Activated naive CD4-positive, alpha-beta T cell treated with anti-CD3 and anti-CD28 coated beads, Interleukin-2, amount 10 ng/mL, durations not matched to agents 7 days and 5 days (primary cell): ENCODE measurements at regions not wholly inside any gene's neighbourhood (a gene's known extent, or its start where the extent isn't known, plus 50 kb on each side); places are given as distances from the start of the nearest gene placed in this dataset.

Source experiments
- CTCF ChIA-PET: fragments of 350-600 bp; sonication (Branson Sonifier 250); formaldehyde crosslinking; loops from one replicate; lab custom pipeline; 2021; ENCODE audit warnings: antibody characterized with exemption; lab: Charles Lee
- DNase-seq: peaks from one replicate; pipeline ENCODE4 v3.0.0-alpha.2; 2020
- H3K27ac Mint-ChIP-seq: one replicate; pipeline ENCODE4 v1.8.0; 2021; ENCODE audit warnings: mild to moderate bottlenecking, moderate library complexity, mixed read lengths
- H3K27me3 Mint-ChIP-seq: one replicate; pipeline ENCODE4 v1.8.0; 2021; ENCODE audit warnings: mild to moderate bottlenecking, mixed read lengths
- H3K36me3 Mint-ChIP-seq: one replicate; pipeline ENCODE4 v1.8.0; 2021; ENCODE audit warnings: mixed read lengths
- H3K4me1 Mint-ChIP-seq: one replicate; pipeline ENCODE4 v1.8.0; 2021; ENCODE audit warnings: mixed read lengths
- H3K4me3 Mint-ChIP-seq: one replicate; pipeline ENCODE4 v1.8.0; 2021; ENCODE audit warnings: mild to moderate bottlenecking, moderate library complexity, mixed read lengths
- H3K9me3 Mint-ChIP-seq: one replicate; pipeline ENCODE4 v1.8.0; 2021; ENCODE audit warnings: mixed read lengths

DNA sequence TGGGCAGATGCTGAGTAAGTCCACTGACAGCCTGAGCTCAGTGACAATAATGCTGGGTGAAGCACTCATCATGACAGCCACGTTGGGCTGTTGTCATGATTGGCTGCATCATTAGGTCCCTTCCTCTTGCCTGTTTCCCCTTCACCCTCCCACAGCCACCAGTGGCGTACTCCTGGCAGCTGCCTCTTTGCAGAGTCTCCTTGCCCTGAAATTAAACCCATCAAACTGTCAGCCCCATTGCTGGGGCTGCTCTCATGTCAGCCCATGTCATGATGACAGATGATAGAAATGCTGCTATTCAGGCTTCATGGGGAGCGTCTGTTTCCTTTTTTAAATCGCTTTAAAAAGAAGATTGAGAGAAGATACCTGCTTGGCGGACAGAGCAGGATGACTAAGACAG lies 327.4 kb downstream of the AGTPBP1 start:
- H3K36me3 Mint-ChIP-seq: no peaks in the 10 kb centered on the region
- H3K4me3 Mint-ChIP-seq: no peak overlapping the region
- CTCF ChIA-PET: no interaction called here
- no peaks in the 10 kb centered on the region for H3K4me1 Mint-ChIP-seq
- DNase-seq: no peak
- no peaks in the 10 kb centered on the region for H3K9me3 Mint-ChIP-seq
- no peak overlapping the region for H3K27ac Mint-ChIP-seq
- H3K27me3 Mint-ChIP-seq: no peaks in the 10 kb centered on the region

DNA sequence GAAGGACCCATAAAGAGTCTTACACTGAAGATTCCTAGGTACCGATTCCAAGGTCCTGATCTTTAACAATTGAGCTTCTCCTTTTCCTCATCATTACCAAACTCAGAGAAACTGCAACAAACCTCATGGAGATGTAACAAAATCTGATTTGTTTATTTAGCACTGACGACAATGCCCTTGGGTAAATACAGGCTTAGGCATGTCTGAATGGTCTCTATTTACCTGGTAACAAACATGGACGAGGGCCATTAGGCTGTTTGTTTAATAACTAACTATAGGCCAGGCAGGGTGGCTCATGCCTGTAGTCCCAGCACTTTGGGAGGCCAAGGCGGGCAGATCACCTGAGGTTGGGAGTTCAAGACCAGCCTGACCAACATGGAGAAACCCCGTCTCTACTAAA lies 333.3 kb downstream of the AGTPBP1 start:
- H3K4me3 Mint-ChIP-seq: no peak overlapping the region
- no peak overlapping the region for H3K27ac Mint-ChIP-seq
- DNase-seq: no peak
- H3K4me1 Mint-ChIP-seq: no peaks in the 10 kb centered on the region
- CTCF ChIA-PET: no interaction called here
- H3K9me3 Mint-ChIP-seq: no peaks in the 10 kb centered on the region
- peaks cover 4% of the 10 kb centered on the region for H3K27me3 Mint-ChIP-seq
- H3K36me3 Mint-ChIP-seq: no peaks in the 10 kb centered on the region

DNA sequence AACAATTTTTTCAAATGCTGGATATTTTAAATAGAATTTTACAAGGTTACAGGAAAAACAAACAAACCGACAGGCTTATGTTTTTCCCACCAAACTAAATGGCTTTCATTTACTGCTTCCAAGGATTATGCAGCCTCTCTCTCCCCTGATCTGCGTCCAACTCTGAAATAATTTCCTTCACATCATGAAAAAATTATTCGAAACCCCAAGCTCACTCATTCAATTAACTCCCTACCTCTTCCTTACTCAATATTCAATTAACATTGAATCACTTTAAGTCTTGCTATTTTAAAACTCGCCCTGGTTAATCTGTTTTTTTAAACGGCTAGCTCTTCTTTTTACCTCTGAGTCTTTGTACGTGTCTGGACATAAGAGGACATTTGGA lies 336.2 kb downstream of the AGTPBP1 start:
- Mint-ChIP-seq H3K4me3 (no peak overlapping the region), H3K27me3 (peaks cover 8% of the 10 kb centered on the region), H3K4me1 (no peaks in the 10 kb centered on the region), H3K9me3 (no peaks in the 10 kb centered on the region), H3K36me3 (no peaks in the 10 kb centered on the region), H3K27ac (no peak overlapping the region)
- CTCF ChIA-PET: no interaction called here
- no peak for DNase-seq

DNA sequence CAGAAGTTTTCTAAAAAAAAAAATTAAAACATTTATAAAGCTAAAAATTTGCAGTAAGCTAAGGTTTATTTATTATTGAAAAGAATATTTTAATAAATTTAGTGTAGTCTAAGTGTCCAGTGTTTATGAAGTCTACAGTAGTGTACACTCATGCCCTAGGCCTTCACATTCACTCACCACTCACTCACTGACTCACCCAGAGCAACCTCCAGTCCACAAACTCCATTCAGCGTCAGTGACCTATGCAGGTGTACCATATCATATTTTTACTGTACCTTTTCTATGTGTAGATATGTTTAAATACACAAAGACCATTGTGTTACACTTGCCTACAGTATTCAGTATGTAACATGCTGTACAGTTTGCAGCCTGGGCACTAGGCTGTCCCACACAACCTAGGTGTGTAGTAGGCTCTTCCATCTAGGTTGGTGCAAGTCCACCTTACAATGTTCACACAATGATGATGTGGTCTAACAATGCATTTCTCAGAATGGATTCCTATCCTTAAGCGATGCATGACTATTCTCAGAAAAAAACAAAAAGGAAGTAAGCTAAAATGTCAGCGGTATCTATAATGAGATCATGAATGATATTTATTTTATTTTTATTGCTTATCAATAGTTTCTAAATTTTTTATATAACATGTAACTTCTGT lies 336.7 kb downstream of the AGTPBP1 start:
- no peaks in the 10 kb centered on the region for H3K4me1 Mint-ChIP-seq
- no peak for DNase-seq
- no peak overlapping the region for H3K27ac Mint-ChIP-seq
- CTCF ChIA-PET: no interaction called here
- no peaks in the 10 kb centered on the region for H3K9me3 Mint-ChIP-seq
- no peaks in the 10 kb centered on the region for H3K36me3 Mint-ChIP-seq
- no peak overlapping the region for H3K4me3 Mint-ChIP-seq
- peaks cover 8% of the 10 kb centered on the region for H3K27me3 Mint-ChIP-seq

DNA sequence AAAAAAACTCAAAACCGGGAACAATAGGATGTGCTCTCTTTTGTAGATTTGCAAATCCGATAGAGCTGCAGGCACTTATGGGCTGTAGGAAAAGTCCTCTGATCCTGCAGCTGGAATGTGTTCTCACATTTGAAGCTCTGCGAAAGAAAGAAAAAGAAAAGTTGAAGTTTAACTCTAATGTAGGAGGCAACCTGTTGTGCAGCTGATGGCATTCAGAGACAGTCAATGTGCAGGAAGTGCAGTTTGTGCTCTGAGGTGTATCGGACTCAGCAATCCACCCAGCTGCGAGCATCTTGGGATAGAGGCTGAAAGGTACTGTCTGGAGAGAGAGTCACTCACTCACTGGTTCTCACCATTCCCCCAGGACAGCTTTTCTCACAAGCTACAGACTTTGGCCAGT lies 339.2 kb downstream of the AGTPBP1 start:
- Mint-ChIP-seq H3K9me3 (no peaks in the 10 kb centered on the region), H3K4me1 (no peaks in the 10 kb centered on the region), H3K27ac (no peak overlapping the region), H3K27me3 (peaks cover 4% of the 10 kb centered on the region), H3K4me3 (no peak overlapping the region), H3K36me3 (no peaks in the 10 kb centered on the region)
- CTCF ChIA-PET: no interaction called here
- no peak for DNase-seq

DNA sequence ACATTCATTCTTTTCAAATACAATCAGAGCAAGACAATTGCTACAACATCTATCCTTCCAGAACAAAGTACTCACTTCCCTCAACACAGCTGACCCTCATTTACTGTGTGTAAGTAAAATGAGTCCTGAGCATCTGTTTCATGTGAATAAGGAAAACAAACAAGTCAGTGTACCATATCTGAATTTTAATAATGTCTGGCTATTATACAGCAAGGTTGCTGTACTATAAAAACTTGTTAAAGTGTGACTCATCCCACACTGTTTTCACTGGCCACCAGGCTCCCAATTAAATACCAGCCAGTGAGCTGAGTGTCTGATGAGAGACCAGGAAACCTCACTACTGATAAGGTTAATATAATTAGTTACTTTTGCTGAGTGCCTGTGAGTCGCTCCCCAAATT lies 339.8 kb downstream of the AGTPBP1 start:
- H3K36me3 Mint-ChIP-seq: no peaks in the 10 kb centered on the region
- no peaks in the 10 kb centered on the region for H3K4me1 Mint-ChIP-seq
- CTCF ChIA-PET: no interaction called here
- peaks cover 4% of the 10 kb centered on the region for H3K27me3 Mint-ChIP-seq
- no peak overlapping the region for H3K4me3 Mint-ChIP-seq
- no peak overlapping the region for H3K27ac Mint-ChIP-seq
- DNase-seq: no peak
- no peaks in the 10 kb centered on the region for H3K9me3 Mint-ChIP-seq

DNA sequence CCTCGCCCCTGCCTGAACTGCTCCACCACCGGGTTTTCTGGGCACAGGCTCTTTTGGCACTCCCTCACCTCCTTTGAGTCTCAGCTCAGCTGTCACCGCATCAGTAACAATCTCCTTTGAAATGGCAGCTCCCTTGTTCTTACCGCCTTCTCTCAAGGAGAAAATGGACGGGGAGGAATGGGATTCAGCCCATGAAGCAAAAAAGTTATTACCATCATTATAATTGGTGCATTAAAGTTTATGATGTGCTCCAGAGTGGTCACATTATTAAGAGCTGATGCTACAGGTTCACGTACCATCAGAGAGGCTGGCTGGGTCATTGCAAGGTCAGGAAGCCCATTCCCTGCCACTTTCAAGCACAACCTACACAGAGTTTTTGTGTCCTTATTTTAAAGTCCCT lies 344.7 kb downstream of the AGTPBP1 start:
- no peak for DNase-seq
- CTCF ChIA-PET: no interaction called here
- no peak overlapping the region for H3K27ac Mint-ChIP-seq
- no peaks in the 10 kb centered on the region for H3K27me3 Mint-ChIP-seq
- H3K36me3 Mint-ChIP-seq: no peaks in the 10 kb centered on the region
- H3K4me1 Mint-ChIP-seq: no peaks in the 10 kb centered on the region
- H3K4me3 Mint-ChIP-seq: no peak overlapping the region
- H3K9me3 Mint-ChIP-seq: no peaks in the 10 kb centered on the region

DNA sequence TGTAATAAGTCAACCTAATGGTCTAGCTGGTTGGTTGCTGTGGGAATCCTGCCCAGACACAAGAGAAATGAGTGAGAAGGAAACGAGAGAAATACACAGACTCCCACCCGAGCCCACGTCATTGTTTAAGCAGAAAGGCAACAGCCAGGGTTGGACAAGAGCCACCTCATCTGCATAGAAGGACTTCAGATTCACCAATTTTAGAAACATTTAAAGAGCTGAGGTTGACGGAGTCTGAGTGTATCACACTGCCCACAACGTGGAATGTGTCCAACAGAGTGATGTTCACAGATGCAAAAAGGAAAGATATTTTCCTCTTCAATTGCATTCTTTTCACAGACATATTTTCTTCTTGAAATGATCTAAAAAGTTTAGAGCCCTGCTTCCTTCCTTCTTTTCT lies 349.5 kb downstream of the AGTPBP1 start:
- Mint-ChIP-seq H3K4me3 (no peak overlapping the region), H3K4me1 (no peaks in the 10 kb centered on the region), H3K9me3 (no peaks in the 10 kb centered on the region), H3K27me3 (no peaks in the 10 kb centered on the region), H3K27ac (no peak overlapping the region), H3K36me3 (no peaks in the 10 kb centered on the region)
- CTCF ChIA-PET: no interaction called here
- no peak for DNase-seq

DNA sequence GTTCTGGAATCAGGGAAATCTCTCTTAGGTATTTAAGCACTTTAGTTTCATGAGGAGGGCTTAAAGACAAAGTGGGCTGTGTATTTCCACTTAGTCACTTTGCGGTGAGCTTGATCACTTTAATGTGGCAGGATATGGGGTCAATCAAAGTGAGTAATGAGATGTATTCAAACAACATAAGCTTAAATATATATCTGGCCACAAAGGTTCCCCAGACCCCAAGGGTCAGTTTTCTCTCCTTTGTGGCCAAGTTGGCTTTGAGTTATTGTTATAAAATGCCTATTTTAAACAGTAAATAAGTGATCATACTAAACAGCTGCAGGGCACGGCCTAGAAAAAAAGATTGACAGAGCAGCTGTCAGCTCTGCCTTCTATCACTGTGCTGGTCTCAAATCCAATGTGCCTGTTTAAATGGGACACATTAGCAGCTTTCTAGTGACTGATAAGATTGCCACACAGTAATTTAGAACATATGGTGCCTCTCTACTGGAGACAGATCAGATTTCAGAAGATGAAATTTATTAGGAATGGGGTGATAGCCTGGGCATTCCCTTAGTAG lies 363.9 kb downstream of the AGTPBP1 start:
- Mint-ChIP-seq H3K4me3 (no peak overlapping the region), H3K27me3 (no peaks in the 10 kb centered on the region), H3K9me3 (no peaks in the 10 kb centered on the region), H3K36me3 (no peaks in the 10 kb centered on the region), H3K4me1 (no peaks in the 10 kb centered on the region), H3K27ac (no peak overlapping the region)
- DNase-seq: no peak
- CTCF ChIA-PET: no interaction called here

DNA sequence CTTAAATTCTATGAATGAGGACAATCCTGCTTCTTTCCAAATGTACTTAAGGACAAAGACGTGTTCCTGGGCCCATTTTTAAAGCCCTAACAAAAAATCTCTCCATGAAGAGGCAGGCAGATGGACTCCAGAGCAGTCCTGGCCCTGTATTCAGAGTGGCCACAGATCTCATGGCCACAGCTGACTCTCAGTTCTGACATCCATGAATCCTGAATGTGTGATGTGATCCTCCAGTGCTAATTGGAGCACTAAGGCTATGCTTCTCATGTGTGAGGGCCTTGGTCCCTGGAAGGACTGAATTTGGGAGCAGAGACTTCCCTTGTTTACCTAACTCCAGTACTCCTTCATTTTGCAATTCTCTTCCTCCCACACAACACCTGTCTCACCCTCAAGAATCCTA lies 373.0 kb downstream of the AGTPBP1 start:
- H3K4me3 Mint-ChIP-seq: no peak overlapping the region
- H3K36me3 Mint-ChIP-seq: no peaks in the 10 kb centered on the region
- CTCF ChIA-PET: no interaction called here
- no peak overlapping the region for H3K27ac Mint-ChIP-seq
- no peaks in the 10 kb centered on the region for H3K4me1 Mint-ChIP-seq
- no peaks in the 10 kb centered on the region for H3K27me3 Mint-ChIP-seq
- no peak for DNase-seq
- H3K9me3 Mint-ChIP-seq: no peaks in the 10 kb centered on the region

DNA sequence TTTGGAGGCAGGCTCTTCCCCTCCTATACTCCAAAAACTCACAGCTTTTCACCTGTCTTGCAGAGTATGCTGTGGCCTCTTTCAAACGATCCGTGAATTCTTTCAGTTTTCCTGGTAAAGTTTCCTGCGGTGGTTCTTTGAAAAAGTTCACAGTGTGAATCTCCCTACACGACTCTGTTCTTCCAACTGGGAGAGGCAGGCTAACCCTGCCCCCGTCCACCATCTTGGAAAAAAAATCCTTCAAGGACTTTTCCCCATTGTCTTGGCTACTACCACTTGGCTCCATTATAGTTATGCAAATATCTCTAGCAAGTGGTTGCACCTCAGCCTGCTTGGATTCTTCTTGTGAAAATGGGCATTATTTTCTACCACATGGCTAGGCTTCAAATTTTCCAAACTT lies 382.6 kb downstream of the AGTPBP1 start:
- no peak for DNase-seq
- CTCF ChIA-PET: no interaction called here
- Mint-ChIP-seq H3K4me1 (no peaks in the 10 kb centered on the region), H3K9me3 (no peaks in the 10 kb centered on the region), H3K27me3 (peaks cover 3% of the 10 kb centered on the region), H3K36me3 (no peaks in the 10 kb centered on the region), H3K4me3 (no peak overlapping the region), H3K27ac (no peak overlapping the region)

DNA sequence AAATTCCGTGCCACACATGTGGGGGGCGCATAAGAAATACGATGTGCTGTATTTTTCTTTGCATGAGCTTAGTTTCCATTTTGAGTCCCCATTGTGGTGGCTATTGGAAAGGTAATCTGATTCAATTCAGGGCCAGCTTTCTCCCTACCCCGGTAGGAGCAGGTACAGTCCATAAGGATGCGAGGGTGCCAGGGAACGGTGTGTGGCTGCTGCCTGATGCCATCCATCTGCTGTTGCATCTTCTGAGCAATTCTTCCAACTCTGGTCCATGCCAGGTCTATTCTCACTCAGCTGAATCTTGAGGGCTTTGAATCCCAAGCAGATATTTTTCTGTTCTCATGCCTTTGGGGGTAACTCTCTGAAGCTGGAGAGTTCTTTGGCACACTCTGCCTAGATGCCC lies 392.7 kb downstream of the AGTPBP1 start:
- H3K4me3 Mint-ChIP-seq: no peak overlapping the region
- no peaks in the 10 kb centered on the region for H3K9me3 Mint-ChIP-seq
- H3K36me3 Mint-ChIP-seq: no peaks in the 10 kb centered on the region
- H3K27me3 Mint-ChIP-seq: no peaks in the 10 kb centered on the region
- DNase-seq: no peak
- CTCF ChIA-PET: no interaction called here
- no peak overlapping the region for H3K27ac Mint-ChIP-seq
- no peaks in the 10 kb centered on the region for H3K4me1 Mint-ChIP-seq

DNA sequence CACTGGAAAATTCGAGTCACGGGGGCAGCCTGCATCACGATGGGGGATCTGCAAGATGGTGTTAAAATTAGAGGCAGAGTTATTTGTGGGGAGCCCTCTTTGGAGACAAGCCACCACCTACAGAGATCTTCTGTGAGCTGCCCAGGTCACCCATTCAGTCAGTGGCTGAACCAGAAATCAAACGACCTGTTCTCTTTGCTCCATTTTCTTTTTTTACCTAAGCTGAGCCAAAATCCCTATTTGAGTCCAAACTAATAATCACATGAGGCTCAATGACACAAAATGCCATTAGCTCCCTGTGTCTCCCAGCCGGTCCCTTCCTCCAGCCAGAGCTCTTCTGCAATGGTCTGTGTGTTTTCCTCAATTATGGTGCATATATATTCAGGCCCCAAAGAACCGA lies 394.2 kb downstream of the AGTPBP1 start:
- DNase-seq: no peak
- H3K4me1 Mint-ChIP-seq: no peaks in the 10 kb centered on the region
- no peak overlapping the region for H3K27ac Mint-ChIP-seq
- no peaks in the 10 kb centered on the region for H3K36me3 Mint-ChIP-seq
- CTCF ChIA-PET: no interaction called here
- H3K4me3 Mint-ChIP-seq: no peak overlapping the region
- no peaks in the 10 kb centered on the region for H3K27me3 Mint-ChIP-seq
- no peaks in the 10 kb centered on the region for H3K9me3 Mint-ChIP-seq

DNA sequence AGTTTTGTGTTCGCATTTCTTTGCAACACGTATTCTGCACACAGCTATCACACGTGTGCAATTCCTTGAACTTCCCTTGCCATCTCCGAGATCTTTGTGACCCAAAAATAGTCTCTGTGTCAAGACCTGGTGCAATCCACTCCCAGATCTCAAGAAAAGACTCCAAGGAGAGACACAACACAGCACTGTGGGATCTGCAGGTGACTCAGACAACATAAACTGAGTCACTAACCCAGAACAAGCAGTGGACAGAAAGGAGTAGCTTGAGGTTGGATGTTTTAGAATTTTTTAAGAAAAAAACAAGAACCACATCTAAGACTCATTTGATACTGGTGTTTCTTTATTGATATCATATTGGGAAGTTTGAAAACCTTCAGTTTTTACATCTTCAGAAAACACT lies 396.9 kb downstream of the AGTPBP1 start:
- Mint-ChIP-seq H3K9me3 (no peaks in the 10 kb centered on the region), H3K4me1 (no peaks in the 10 kb centered on the region), H3K27me3 (no peaks in the 10 kb centered on the region), H3K27ac (no peak overlapping the region), H3K36me3 (no peaks in the 10 kb centered on the region), H3K4me3 (no peak overlapping the region)
- no peak for DNase-seq
- CTCF ChIA-PET: no interaction called here

DNA sequence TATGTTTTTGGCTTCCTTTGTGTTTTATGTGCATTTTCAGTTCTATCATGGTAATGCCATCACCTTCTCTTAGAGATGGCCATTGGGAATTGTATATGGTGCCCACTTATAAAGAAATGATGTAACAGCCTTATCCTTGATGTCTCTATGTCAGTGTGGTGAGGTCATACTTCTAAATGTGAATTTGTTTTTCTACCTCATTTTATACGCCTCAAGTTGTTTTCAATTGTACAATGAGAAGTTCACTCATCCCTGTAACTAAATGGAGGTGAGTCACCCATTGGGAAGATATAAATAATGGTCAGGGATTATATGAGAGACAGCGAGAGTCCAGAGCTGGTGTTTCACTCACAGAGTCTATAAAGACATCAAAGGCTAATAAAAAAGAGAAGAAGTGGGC lies 402.4 kb downstream of the AGTPBP1 start:
- CTCF ChIA-PET: no interaction called here
- Mint-ChIP-seq H3K27me3 (no peaks in the 10 kb centered on the region), H3K9me3 (no peaks in the 10 kb centered on the region), H3K36me3 (no peaks in the 10 kb centered on the region), H3K4me1 (no peaks in the 10 kb centered on the region), H3K4me3 (no peak overlapping the region), H3K27ac (no peak overlapping the region)
- no peak for DNase-seq

DNA sequence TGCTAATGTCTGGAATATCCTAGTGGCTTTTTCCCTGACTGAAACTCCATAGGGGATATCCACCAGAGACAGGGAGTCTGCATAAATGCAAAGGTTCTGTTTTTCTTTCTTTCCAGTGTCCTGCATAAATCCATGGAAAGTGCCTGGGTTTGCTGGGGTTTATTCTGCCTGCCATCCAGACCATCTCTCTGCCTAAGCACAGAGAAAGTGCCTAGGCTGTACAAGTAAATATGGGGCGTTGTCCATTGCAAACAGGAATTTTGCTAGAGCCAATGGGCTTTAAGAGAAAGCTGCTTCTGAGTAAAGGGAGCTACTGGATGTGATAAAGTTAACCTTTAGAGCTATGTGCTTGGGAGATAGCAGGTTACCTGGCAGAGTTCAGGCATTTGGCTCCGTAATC lies 407.5 kb downstream of the AGTPBP1 start:
- no peaks in the 10 kb centered on the region for H3K36me3 Mint-ChIP-seq
- no peaks in the 10 kb centered on the region for H3K4me1 Mint-ChIP-seq
- DNase-seq: no peak

More for the DNA sequence above, 407.5 kb downstream of the AGTPBP1 start:
- no peak overlapping the region for H3K27ac Mint-ChIP-seq
- CTCF ChIA-PET: no interaction called here
- no peaks in the 10 kb centered on the region for H3K9me3 Mint-ChIP-seq
- peaks cover 4% of the 10 kb centered on the region for H3K27me3 Mint-ChIP-seq
- no peak overlapping the region for H3K4me3 Mint-ChIP-seq
